ENCODE measurements at regions not wholly inside any gene's neighbourhood (a gene's known extent, or its start where the extent isn't known, plus 50 kb on each side); places are given as distances from the start of the nearest gene placed in this dataset.

GRCh38 chr5:158570502-158570901 lies 529.2 kb downstream of the EBF1 start:
- DNase-seq (ENCODE audit: low read depth), result no peak
- H3K4me3 ChIP-seq (ENCODE audit: low read depth, low read length), result no peak overlapping the region
- TF ChIP-seq CTCF (IDR thresholded peaks at IDR 0.05; ENCODE audit: insufficient read depth, low read length, poor library complexity, severe bottlenecking), result no peak
- H3K27me3 ChIP-seq (ENCODE audit: control insufficient read depth, insufficient read depth, low read length), result no peaks in the 10 kb centered on the region
- no peaks in the 10 kb centered on the region for H3K36me3 ChIP-seq (ENCODE audit: control insufficient read depth, insufficient read depth, low read length)

- no peaks in the 10 kb centered on the region for H3K36me3 ChIP-seq (ENCODE audit: control insufficient read depth, insufficient read depth, low read length)
- no peak for DNase-seq (ENCODE audit: low read depth)
- no peak for TF ChIP-seq CTCF (IDR thresholded peaks at IDR 0.05; ENCODE audit: insufficient read depth, low read length, poor library complexity, severe bottlenecking)
- H3K27me3 ChIP-seq (ENCODE audit: control insufficient read depth, insufficient read depth, low read length), result no peaks in the 10 kb centered on the region
- H3K4me3 ChIP-seq (ENCODE audit: low read depth, low read length), result no peak overlapping the region
Observed at GRCh38 chr5:158569534-158569933, 530.2 kb downstream of the EBF1 start.

- DNase-seq (ENCODE audit: low read depth), result no peak
- no peak for TF ChIP-seq CTCF (IDR thresholded peaks at IDR 0.05; ENCODE audit: insufficient read depth, low read length, poor library complexity, severe bottlenecking)
- Histone ChIP-seq H3K4me3 (ENCODE audit: low read depth, low read length) (no peak overlapping the region), H3K27me3 (ENCODE audit: control insufficient read depth, insufficient read depth, low read length) (no peaks in the 10 kb centered on the region), H3K36me3 (ENCODE audit: control insufficient read depth, insufficient read depth, low read length) (no peaks in the 10 kb centered on the region)
Observed at GRCh38 chr5:158565017-158565789, 534.5 kb downstream of the EBF1 start.

GRCh38 chr5:158563760-158564390 lies 535.8 kb downstream of the EBF1 start:
- H3K36me3 ChIP-seq (ENCODE audit: control insufficient read depth, insufficient read depth, low read length), result no peaks in the 10 kb centered on the region
- no peak for TF ChIP-seq CTCF (IDR thresholded peaks at IDR 0.05; ENCODE audit: insufficient read depth, low read length, poor library complexity, severe bottlenecking)
- no peak for DNase-seq (ENCODE audit: low read depth)
- no peaks in the 10 kb centered on the region for H3K27me3 ChIP-seq (ENCODE audit: control insufficient read depth, insufficient read depth, low read length)
- no peak overlapping the region for H3K4me3 ChIP-seq (ENCODE audit: low read depth, low read length)

GRCh38 chr5:158561562-158562190 lies 538.0 kb downstream of the EBF1 start:
- H3K4me3 ChIP-seq (ENCODE audit: low read depth, low read length), result no peak overlapping the region
- H3K27me3 ChIP-seq (ENCODE audit: control insufficient read depth, insufficient read depth, low read length), result no peaks in the 10 kb centered on the region
- no peak for TF ChIP-seq CTCF (IDR thresholded peaks at IDR 0.05; ENCODE audit: insufficient read depth, low read length, poor library complexity, severe bottlenecking)
- DNase-seq (ENCODE audit: low read depth), result no peak
- H3K36me3 ChIP-seq (ENCODE audit: control insufficient read depth, insufficient read depth, low read length), result no peaks in the 10 kb centered on the region
